Parathyroid adenoma (tissue), 2 donors: ENCODE measurements at regions not wholly inside any gene's neighbourhood (a gene's known extent, or its start where the extent isn't known, plus 50 kb on each side); places are given as distances from the start of the nearest gene placed in this dataset.

ENCODE experiments used
- H2AFZ ChIP-seq: fragments of 300-600 bp; sonication (generic); one replicate; pipeline ENCODE4 v1.7.0; 2017; ENCODE audit warnings: antibody characterized with exemption, mild to moderate bottlenecking
- H3K27ac ChIP-seq: fragments of 300-600 bp; sonication (generic); one replicate; pipeline ENCODE4 v1.7.0; 2017
- H3K27me3 ChIP-seq: fragments of 300-600 bp; sonication (generic); one replicate; pipeline ENCODE4 v1.7.0; 2017; ENCODE audit warnings: low read length; ENCODE audit not compliant: control insufficient read depth, insufficient read depth
- H3K36me3 ChIP-seq: fragments of 300-600 bp; sonication (generic); one replicate; pipeline ENCODE4 v1.7.0; 2017; ENCODE audit warnings: low read length; ENCODE audit not compliant: control insufficient read depth, insufficient read depth
- H3K4me1 ChIP-seq: fragments of 300-600 bp; sonication (generic); one replicate; pipeline ENCODE4 v1.7.0; 2017; ENCODE audit warnings: control low read depth
- H3K4me2 ChIP-seq: fragments of 300-600 bp; sonication (generic); one replicate; pipeline ENCODE4 v1.7.0; 2017; ENCODE audit warnings: low read length
- H3K4me3 ChIP-seq: fragments of 300-600 bp; sonication (generic); one replicate; pipeline ENCODE4 v1.7.0; 2017; ENCODE audit warnings: low read depth, low read length
- H3K79me2 ChIP-seq: fragments of 300-600 bp; sonication (generic); one replicate; pipeline ENCODE4 v1.7.0; 2017; ENCODE audit warnings: control low read depth
- H3K9ac ChIP-seq: fragments of 300-600 bp; sonication (generic); one replicate; pipeline ENCODE4 v1.7.0; 2017; ENCODE audit warnings: mild to moderate bottlenecking
- H3K9me3 ChIP-seq: fragments of 300-600 bp; sonication (generic); one replicate; pipeline ENCODE4 v1.7.0; 2017; ENCODE audit warnings: low read length; ENCODE audit not compliant: control insufficient read depth
- CTCF ChIP-seq: fragments of 300-600 bp; sonication (generic); IDR thresholded peaks from one replicate; pipeline ENCODE4 v1.7.0; 2017; ENCODE audit warnings: antibody characterized with exemption, mild to moderate bottlenecking
- donor health status: primary hyperparathyroidism.

DNA sequence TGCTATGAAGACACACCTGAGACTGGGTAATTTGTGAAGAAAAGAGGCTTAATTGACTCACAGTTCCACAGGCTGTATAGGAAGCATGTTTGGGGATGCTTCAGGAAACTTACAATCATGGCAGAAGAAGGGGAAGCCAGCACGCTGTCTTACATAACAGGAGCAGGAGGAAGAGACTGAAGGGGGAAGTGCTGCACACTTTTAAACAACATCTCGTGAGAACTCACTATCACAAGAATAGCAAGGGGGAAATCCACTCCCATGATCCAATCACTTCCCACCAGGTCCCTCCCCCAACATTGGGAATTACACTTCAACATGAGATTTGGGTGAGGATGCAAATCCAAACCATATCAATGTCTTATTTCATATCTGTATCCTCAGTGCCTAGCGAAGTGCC, 307.2 kb downstream of the ATP23 start:
- Histone ChIP-seq H3K27ac (no peak overlapping the region), H3K4me1 (no peaks in the 10 kb centered on the region), H3K9ac (no peak overlapping the region), H3K4me3 (no peak overlapping the region), H2AFZ (no peak overlapping the region), H3K4me2 (no peak overlapping the region), H3K79me2 (no peaks in the 10 kb centered on the region), H3K36me3 (no peaks in the 10 kb centered on the region), H3K9me3 (no peaks in the 10 kb centered on the region), H3K27me3 (no peaks in the 10 kb centered on the region)
- no peak for TF ChIP-seq CTCF

DNA sequence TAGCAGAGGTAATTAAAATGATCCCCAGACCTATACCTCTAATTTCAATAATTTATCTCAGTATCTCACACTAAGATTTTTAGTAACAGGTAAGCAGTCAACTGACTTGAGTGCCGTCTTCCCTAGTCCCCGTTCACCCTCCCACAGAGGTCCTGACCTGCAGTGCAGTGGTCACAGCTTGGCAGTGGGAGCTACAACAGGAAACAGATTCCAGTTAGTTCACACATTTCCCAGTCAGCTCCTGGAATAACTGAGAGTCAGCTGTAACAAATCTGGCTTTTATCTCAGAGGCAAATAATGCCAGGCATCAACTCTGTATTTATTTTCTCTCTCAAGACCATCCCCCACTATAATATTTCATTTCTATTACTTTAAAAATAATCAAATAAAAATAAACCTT, 308.2 kb downstream of the ATP23 start:
- Histone ChIP-seq H3K4me3 (no peak overlapping the region), H3K4me2 (no peak overlapping the region), H3K27me3 (no peaks in the 10 kb centered on the region), H3K9ac (no peak overlapping the region), H3K9me3 (no peaks in the 10 kb centered on the region), H3K79me2 (no peaks in the 10 kb centered on the region), H3K36me3 (no peaks in the 10 kb centered on the region), H2AFZ (no peak overlapping the region), H3K27ac (no peak overlapping the region), H3K4me1 (no peaks in the 10 kb centered on the region)
- TF ChIP-seq CTCF: no peak

DNA sequence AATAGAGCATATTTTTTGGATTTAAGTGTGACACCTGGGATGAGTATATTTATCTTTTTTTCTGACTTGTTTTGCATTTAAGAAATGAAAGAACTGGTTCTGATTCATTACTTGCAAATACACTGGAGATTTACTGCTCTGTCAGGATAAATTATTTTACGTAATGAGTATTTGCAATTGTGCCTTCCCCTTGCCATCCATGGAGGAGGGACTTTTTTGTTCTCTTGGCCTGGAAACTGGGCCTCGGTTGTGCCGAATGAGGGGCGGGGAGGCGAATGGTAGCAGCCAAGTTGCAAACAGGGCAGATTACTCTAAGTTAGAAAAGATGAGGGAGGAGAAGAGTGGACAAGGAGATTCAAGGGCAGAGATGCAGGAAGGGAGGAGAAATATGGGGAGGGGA, 308.7 kb downstream of the ATP23 start:
- H3K9ac ChIP-seq: no peak overlapping the region
- no peak overlapping the region for H3K4me3 ChIP-seq
- H3K4me2 ChIP-seq: no peak overlapping the region
- H3K9me3 ChIP-seq: no peaks in the 10 kb centered on the region
- no peaks in the 10 kb centered on the region for H3K4me1 ChIP-seq
- no peaks in the 10 kb centered on the region for H3K27me3 ChIP-seq
- no peak for TF ChIP-seq CTCF
- no peaks in the 10 kb centered on the region for H3K36me3 ChIP-seq
- H3K79me2 ChIP-seq: no peaks in the 10 kb centered on the region
- H2AFZ ChIP-seq: peak overlapping the region; percentile 28
- H3K27ac ChIP-seq: no peak overlapping the region

GRCh38 chr12:58252914-58253313, 311.5 kb downstream of the ATP23 start:
- no peaks in the 10 kb centered on the region for H3K9me3 ChIP-seq
- TF ChIP-seq CTCF: no peak
- no peak overlapping the region for H3K4me2 ChIP-seq
- no peaks in the 10 kb centered on the region for H3K79me2 ChIP-seq
- H2AFZ ChIP-seq: no peak overlapping the region
- no peak overlapping the region for H3K4me3 ChIP-seq
- no peaks in the 10 kb centered on the region for H3K27me3 ChIP-seq
- H3K27ac ChIP-seq: no peak overlapping the region
- H3K36me3 ChIP-seq: no peaks in the 10 kb centered on the region
- H3K9ac ChIP-seq: no peak overlapping the region
- H3K4me1 ChIP-seq: no peaks in the 10 kb centered on the region

GRCh38 chr12:58253663-58254062, 312.3 kb downstream of the ATP23 start:
- no peaks in the 10 kb centered on the region for H3K36me3 ChIP-seq
- no peak overlapping the region for H3K4me2 ChIP-seq
- H3K27me3 ChIP-seq: no peaks in the 10 kb centered on the region
- H3K9ac ChIP-seq: no peak overlapping the region
- H3K4me3 ChIP-seq: no peak overlapping the region
- H3K27ac ChIP-seq: no peak overlapping the region
- H3K9me3 ChIP-seq: no peaks in the 10 kb centered on the region
- H2AFZ ChIP-seq: no peak overlapping the region
- H3K4me1 ChIP-seq: no peaks in the 10 kb centered on the region
- no peak for TF ChIP-seq CTCF
- H3K79me2 ChIP-seq: no peaks in the 10 kb centered on the region
